H1 (cell line): ENCODE measurements at regions not wholly inside any gene's neighbourhood (a gene's known extent, or its start where the extent isn't known, plus 50 kb on each side); places are given as distances from the start of the nearest gene placed in this dataset.

Source experiments
- CBX5 ChIP-seq: fragments of 300-800, 300-1000 bp; sonication (generic); IDR thresholded peaks from 2 replicates; pipeline ENCODE4 v1.7.1; 2016; ENCODE audit warnings: antibody characterized with exemption, low read length, low read depth
- CEBPB ChIP-seq: IDR thresholded peaks from 2 replicates; pipeline ENCODE4 v1.6.1; 2012; ENCODE audit warnings: low read depth, low read length
- CHD1 ChIP-seq: IDR thresholded peaks from 2 replicates; pipeline ENCODE4 v1.6.1; 2012; ENCODE audit warnings: low read depth, low read length, improper control_type of control experiment
- EGR1 ChIP-seq: IDR thresholded peaks from 2 replicates; pipeline ENCODE4 v1.6.1; 2011; ENCODE audit warnings: low read depth, low read length, borderline replicate concordance
- GABPA ChIP-seq: IDR thresholded peaks from 2 replicates; pipeline ENCODE4 v1.6.1; 2011; ENCODE audit warnings: mild to moderate bottlenecking, low read length, moderate library complexity, borderline replicate concordance; ENCODE audit not compliant: insufficient read depth
- GTF2F1 ChIP-seq: IDR thresholded peaks from 2 replicates; pipeline ENCODE4 v1.6.1; 2012; ENCODE audit warnings: low read depth, low read length, improper control_type of control experiment, borderline replicate concordance
- MAFK ChIP-seq: IDR thresholded peaks from 2 replicates; pipeline ENCODE4 v1.6.1; 2012; ENCODE audit warnings: low read depth, mild to moderate bottlenecking, improper control_type of control experiment, low read length
- POU5F1 ChIP-seq: IDR thresholded peaks from 2 replicates; pipeline ENCODE4 v1.6.1; 2011; ENCODE audit warnings: low read depth, mild to moderate bottlenecking, low read length, moderate library complexity
- SP1 ChIP-seq: IDR thresholded peaks from 2 replicates; pipeline ENCODE4 v1.6.1; 2011; ENCODE audit warnings: low read depth, low read length
- SP2 ChIP-seq: IDR thresholded peaks from 2 replicates; pipeline ENCODE4 v1.6.1; 2012; ENCODE audit warnings: mild to moderate bottlenecking, low read length, inconsistent platforms
- TAF1 ChIP-seq: IDR thresholded peaks from 2 replicates; pipeline ENCODE4 v1.6.1; 2011; ENCODE audit warnings: mild to moderate bottlenecking, low read depth, low read length
- TF ChIP-seq, protein P1 (sequence below): fragments of 300-600 bp; sonication (generic); IDR thresholded peaks from 2 replicates; pipeline ENCODE4 v1.7.1; 2012; ENCODE audit warnings: low read length, moderate library complexity, mild to moderate bottlenecking, inconsistent platforms; ENCODE audit not compliant: insufficient replicate concordance
- TF ChIP-seq, protein P2 (sequence below): IDR thresholded peaks from 2 replicates; pipeline ENCODE4 v1.6.1; 2012; ENCODE audit warnings: inconsistent platforms

DNA sequence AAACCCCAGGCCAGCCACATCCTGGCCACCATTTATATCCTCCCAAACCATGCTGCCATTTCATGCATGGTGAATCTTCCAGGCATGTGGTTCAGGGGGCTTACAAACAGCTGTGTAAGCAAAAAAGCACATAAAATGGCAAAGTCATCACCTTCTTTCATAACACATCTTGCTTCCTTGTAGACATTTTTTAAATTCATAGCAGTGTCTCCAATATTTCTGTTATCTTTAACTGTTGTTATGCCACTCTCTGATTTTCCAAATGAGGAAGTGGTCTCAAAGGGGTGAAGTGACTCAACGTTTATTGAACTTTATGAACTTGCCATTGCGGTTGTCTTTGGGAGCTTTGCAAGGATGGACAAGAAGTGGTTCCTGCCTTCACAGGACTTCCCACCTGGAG is 264.4 kb downstream of the MEX3B start (continued):
- TF ChIP-seq, protein P1, sequence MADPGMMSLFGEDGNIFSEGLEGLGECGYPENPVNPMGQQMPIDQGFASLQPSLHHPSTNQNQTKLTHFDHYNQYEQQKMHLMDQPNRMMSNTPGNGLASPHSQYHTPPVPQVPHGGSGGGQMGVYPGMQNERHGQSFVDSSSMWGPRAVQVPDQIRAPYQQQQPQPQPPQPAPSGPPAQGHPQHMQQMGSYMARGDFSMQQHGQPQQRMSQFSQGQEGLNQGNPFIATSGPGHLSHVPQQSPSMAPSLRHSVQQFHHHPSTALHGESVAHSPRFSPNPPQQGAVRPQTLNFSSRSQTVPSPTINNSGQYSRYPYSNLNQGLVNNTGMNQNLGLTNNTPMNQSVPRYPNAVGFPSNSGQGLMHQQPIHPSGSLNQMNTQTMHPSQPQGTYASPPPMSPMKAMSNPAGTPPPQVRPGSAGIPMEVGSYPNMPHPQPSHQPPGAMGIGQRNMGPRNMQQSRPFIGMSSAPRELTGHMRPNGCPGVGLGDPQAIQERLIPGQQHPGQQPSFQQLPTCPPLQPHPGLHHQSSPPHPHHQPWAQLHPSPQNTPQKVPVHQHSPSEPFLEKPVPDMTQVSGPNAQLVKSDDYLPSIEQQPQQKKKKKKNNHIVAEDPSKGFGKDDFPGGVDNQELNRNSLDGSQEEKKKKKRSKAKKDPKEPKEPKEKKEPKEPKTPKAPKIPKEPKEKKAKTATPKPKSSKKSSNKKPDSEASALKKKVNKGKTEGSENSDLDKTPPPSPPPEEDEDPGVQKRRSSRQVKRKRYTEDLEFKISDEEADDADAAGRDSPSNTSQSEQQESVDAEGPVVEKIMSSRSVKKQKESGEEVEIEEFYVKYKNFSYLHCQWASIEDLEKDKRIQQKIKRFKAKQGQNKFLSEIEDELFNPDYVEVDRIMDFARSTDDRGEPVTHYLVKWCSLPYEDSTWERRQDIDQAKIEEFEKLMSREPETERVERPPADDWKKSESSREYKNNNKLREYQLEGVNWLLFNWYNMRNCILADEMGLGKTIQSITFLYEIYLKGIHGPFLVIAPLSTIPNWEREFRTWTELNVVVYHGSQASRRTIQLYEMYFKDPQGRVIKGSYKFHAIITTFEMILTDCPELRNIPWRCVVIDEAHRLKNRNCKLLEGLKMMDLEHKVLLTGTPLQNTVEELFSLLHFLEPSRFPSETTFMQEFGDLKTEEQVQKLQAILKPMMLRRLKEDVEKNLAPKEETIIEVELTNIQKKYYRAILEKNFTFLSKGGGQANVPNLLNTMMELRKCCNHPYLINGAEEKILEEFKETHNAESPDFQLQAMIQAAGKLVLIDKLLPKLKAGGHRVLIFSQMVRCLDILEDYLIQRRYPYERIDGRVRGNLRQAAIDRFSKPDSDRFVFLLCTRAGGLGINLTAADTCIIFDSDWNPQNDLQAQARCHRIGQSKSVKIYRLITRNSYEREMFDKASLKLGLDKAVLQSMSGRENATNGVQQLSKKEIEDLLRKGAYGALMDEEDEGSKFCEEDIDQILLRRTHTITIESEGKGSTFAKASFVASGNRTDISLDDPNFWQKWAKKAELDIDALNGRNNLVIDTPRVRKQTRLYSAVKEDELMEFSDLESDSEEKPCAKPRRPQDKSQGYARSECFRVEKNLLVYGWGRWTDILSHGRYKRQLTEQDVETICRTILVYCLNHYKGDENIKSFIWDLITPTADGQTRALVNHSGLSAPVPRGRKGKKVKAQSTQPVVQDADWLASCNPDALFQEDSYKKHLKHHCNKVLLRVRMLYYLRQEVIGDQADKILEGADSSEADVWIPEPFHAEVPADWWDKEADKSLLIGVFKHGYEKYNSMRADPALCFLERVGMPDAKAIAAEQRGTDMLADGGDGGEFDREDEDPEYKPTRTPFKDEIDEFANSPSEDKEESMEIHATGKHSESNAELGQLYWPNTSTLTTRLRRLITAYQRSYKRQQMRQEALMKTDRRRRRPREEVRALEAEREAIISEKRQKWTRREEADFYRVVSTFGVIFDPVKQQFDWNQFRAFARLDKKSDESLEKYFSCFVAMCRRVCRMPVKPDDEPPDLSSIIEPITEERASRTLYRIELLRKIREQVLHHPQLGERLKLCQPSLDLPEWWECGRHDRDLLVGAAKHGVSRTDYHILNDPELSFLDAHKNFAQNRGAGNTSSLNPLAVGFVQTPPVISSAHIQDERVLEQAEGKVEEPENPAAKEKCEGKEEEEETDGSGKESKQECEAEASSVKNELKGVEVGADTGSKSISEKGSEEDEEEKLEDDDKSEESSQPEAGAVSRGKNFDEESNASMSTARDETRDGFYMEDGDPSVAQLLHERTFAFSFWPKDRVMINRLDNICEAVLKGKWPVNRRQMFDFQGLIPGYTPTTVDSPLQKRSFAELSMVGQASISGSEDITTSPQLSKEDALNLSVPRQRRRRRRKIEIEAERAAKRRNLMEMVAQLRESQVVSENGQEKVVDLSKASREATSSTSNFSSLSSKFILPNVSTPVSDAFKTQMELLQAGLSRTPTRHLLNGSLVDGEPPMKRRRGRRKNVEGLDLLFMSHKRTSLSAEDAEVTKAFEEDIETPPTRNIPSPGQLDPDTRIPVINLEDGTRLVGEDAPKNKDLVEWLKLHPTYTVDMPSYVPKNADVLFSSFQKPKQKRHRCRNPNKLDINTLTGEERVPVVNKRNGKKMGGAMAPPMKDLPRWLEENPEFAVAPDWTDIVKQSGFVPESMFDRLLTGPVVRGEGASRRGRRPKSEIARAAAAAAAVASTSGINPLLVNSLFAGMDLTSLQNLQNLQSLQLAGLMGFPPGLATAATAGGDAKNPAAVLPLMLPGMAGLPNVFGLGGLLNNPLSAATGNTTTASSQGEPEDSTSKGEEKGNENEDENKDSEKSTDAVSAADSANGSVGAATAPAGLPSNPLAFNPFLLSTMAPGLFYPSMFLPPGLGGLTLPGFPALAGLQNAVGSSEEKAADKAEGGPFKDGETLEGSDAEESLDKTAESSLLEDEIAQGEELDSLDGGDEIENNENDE: no peak
- TF ChIP-seq GTF2F1: no peak
- TF ChIP-seq, protein P2, sequence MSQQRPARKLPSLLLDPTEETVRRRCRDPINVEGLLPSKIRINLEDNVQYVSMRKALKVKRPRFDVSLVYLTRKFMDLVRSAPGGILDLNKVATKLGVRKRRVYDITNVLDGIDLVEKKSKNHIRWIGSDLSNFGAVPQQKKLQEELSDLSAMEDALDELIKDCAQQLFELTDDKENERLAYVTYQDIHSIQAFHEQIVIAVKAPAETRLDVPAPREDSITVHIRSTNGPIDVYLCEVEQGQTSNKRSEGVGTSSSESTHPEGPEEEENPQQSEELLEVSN: no peak
- no peak for TF ChIP-seq CBX5
- no peak for TF ChIP-seq EGR1
- TF ChIP-seq SP2: no peak
- TF ChIP-seq CEBPB: no peak
- TF ChIP-seq GABPA: no peak
- TF ChIP-seq TAF1: no peak
- TF ChIP-seq POU5F1: no peak
- TF ChIP-seq MAFK: no peak
- no peak for TF ChIP-seq CHD1
- no peak for TF ChIP-seq SP1
